ENCODE measurements at regions not wholly inside any gene's neighbourhood (a gene's known extent, or its start where the extent isn't known, plus 50 kb on each side); places are given as distances from the start of the nearest gene placed in this dataset.

DNA sequence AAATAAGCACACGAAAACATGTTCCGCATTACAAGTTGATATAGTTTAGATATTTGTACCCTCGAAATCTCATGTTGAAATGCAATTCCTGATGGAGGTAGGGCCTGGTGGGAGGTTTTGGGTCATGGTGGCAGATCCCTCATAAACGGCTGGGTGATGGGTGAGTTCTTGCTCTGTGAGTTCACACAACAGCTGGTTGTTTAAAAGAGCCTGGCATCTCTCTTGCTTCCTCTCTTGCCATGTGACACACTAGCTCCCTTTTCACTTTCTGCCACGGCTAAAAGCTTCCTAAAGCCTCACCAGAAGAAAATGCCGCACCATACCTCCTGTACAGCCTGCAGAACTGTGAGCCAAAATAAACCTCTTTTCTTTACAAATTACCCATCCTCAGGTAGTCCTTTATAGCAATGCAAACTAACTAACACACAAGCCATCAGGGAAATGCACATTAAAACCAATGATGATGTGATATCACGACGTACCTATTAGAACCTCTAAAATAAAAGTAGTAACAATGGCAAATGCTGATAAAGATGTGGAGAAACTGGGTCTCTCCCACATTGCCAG, 188.5 kb downstream of the ANAPC1 start:
- no peak for TF ChIP-seq CTCF (IDR thresholded peaks at IDR 0.05 in 2 of 3, conservative IDR thresholded peaks at IDR 0.05 in 1 of 3; ENCODE audit: borderline replicate concordance in 1 of 3, insufficient read depth in 1 of 3, low read depth in 2 of 3, low read length in 2 of 3)
- TF ChIP-seq POLR2AphosphoS5 (IDR thresholded peaks at IDR 0.05; ENCODE audit: low read depth, low read length), result no peak
- TF ChIP-seq JUND (IDR thresholded peaks at IDR 0.05), result no peak
- no peak for TF ChIP-seq POLR2A (IDR thresholded peaks at IDR 0.05; ENCODE audit: borderline replicate concordance, extremely low read depth, insufficient read depth, insufficient read length)
- no peak for TF ChIP-seq RAD21 (IDR thresholded peaks at IDR 0.05; ENCODE audit: low read depth)
- TF ChIP-seq ZNF274 (IDR thresholded peaks at IDR 0.05; ENCODE audit: low read depth, low read length), result no peak
- TF ChIP-seq ELF1 (IDR thresholded peaks at IDR 0.05; ENCODE audit: borderline replicate concordance, low read depth), result no peak
- TF ChIP-seq YY1 (IDR thresholded peaks at IDR 0.05; ENCODE audit: extremely low read depth, insufficient replicate concordance, low read depth, low read length), result no peak
- no peak for TF ChIP-seq FOSL1 (IDR thresholded peaks at IDR 0.05; ENCODE audit: low read depth)
- TF ChIP-seq SRF (IDR thresholded peaks at IDR 0.05; ENCODE audit: low read depth), result no peak

Data from HCT116 (cell line).